GM23338 (cell line): ENCODE measurements at regions not wholly inside any gene's neighbourhood (a gene's known extent, or its start where the extent isn't known, plus 50 kb on each side); places are given as distances from the start of the nearest gene placed in this dataset.

Source experiments
- CREB1 ChIP-seq: fragments of 250-450 bp; sonication (Bioruptor Pico); IDR thresholded peaks from 2 replicates; pipeline ENCODE4 v1.5.0; 2020; ENCODE audit warnings: low read depth, mild to moderate bottlenecking, moderate library complexity
- EZH2 ChIP-seq: fragments of 200-600 bp; sonication (generic); IDR thresholded peaks from one replicate; pipeline ENCODE4 v1.8.0; 2017; ENCODE audit warnings: antibody characterized with exemption, mild to moderate bottlenecking, low read depth; ENCODE audit not compliant: unreplicated experiment
- EZH2phosphoT487 ChIP-seq: fragments of 200-600 bp; sonication (generic); IDR thresholded peaks from one replicate; pipeline ENCODE4 v1.8.1; 2018; ENCODE audit warnings: antibody characterized with exemption; ENCODE audit not compliant: unreplicated experiment
- JUNB ChIP-seq: IDR thresholded peaks from one replicate; pipeline ENCODE4 v1.6.1; 2016; ENCODE audit warnings: antibody characterized with exemption; ENCODE audit not compliant: unreplicated experiment
- NANOG ChIP-seq: IDR thresholded peaks from 2 replicates; pipeline ENCODE4 v1.6.1; 2016; ENCODE audit warnings: antibody characterized with exemption, borderline replicate concordance
- POLR2AphosphoS5 ChIP-seq: IDR thresholded peaks from 2 replicates; pipeline ENCODE4 v1.6.1; 2016; ENCODE audit warnings: antibody characterized with exemption, low read depth
- ZNF114 ChIP-seq: fragments of 250-450 bp; sonication (Bioruptor Pico); IDR thresholded peaks from 2 replicates; pipeline ENCODE4 v1.5.0; 2020; ENCODE audit warnings: mild to moderate bottlenecking, moderate library complexity
- ZNF331 ChIP-seq: fragments of 250-450 bp; sonication (Bioruptor Pico); IDR thresholded peaks from 2 replicates; pipeline ENCODE4 v1.5.0; 2020; ENCODE audit warnings: low read depth, mild to moderate bottlenecking, moderate library complexity
- TF ChIP-seq, protein P1 (sequence below), 2 experiments: fragments of 200-600 bp in 1 of 2; sonication (generic) in 1 of 2; conservative IDR thresholded peaks; 2 replicates each; pipeline versions ENCODE4 v1.5.1 to v1.6.1; 2016 to 2017; ENCODE audit warnings: antibody characterized with exemption in 2 of 2, low read depth in 2 of 2, mild to moderate bottlenecking in 2 of 2, moderate library complexity in 1 of 2
- TF ChIP-seq, protein P2 (sequence below): IDR thresholded peaks from one replicate; pipeline ENCODE4 v1.6.1; 2018; ENCODE audit warnings: antibody characterized with exemption; ENCODE audit not compliant: unreplicated experiment
- TF ChIP-seq, protein P3 (sequence below): IDR thresholded peaks from 2 replicates; pipeline ENCODE4 v1.6.1; 2016; ENCODE audit warnings: antibody characterized with exemption

DNA sequence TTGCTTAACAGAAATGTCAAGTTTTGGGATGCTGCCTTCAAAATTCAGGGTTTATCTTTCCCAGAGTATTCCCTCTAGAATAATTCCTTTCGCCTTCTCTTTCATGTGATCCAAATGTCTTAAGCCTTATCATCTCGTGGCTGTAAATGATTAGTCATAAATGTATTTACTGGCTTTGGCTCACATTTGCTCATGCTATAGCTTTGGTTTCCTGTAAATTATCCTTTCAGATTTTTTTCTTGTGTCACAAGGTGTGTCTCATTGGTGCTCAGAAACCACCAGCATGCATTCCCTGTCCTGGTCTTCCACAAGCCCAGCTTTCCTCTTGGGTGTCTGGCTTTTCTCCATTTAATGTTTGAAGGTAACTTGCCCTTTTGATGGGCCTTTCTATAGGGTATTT, 692.7 kb upstream of the ALCAM start:
- TF ChIP-seq EZH2 (no peak), POLR2AphosphoS5 (no peak), NANOG (no peak), ZNF114 (CRISPR knock-in tag) (no peak), EZH2phosphoT487 (no peak), JUNB (no peak), ZNF331 (no peak), CREB1 (CRISPR knock-in tag) (no peak)
- TF ChIP-seq, protein P1, sequence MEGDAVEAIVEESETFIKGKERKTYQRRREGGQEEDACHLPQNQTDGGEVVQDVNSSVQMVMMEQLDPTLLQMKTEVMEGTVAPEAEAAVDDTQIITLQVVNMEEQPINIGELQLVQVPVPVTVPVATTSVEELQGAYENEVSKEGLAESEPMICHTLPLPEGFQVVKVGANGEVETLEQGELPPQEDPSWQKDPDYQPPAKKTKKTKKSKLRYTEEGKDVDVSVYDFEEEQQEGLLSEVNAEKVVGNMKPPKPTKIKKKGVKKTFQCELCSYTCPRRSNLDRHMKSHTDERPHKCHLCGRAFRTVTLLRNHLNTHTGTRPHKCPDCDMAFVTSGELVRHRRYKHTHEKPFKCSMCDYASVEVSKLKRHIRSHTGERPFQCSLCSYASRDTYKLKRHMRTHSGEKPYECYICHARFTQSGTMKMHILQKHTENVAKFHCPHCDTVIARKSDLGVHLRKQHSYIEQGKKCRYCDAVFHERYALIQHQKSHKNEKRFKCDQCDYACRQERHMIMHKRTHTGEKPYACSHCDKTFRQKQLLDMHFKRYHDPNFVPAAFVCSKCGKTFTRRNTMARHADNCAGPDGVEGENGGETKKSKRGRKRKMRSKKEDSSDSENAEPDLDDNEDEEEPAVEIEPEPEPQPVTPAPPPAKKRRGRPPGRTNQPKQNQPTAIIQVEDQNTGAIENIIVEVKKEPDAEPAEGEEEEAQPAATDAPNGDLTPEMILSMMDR (conservative IDR thresholded peaks at IDR 0.05; ENCODE audit: low read depth in 2 of 2): no peak
- TF ChIP-seq, protein P2, sequence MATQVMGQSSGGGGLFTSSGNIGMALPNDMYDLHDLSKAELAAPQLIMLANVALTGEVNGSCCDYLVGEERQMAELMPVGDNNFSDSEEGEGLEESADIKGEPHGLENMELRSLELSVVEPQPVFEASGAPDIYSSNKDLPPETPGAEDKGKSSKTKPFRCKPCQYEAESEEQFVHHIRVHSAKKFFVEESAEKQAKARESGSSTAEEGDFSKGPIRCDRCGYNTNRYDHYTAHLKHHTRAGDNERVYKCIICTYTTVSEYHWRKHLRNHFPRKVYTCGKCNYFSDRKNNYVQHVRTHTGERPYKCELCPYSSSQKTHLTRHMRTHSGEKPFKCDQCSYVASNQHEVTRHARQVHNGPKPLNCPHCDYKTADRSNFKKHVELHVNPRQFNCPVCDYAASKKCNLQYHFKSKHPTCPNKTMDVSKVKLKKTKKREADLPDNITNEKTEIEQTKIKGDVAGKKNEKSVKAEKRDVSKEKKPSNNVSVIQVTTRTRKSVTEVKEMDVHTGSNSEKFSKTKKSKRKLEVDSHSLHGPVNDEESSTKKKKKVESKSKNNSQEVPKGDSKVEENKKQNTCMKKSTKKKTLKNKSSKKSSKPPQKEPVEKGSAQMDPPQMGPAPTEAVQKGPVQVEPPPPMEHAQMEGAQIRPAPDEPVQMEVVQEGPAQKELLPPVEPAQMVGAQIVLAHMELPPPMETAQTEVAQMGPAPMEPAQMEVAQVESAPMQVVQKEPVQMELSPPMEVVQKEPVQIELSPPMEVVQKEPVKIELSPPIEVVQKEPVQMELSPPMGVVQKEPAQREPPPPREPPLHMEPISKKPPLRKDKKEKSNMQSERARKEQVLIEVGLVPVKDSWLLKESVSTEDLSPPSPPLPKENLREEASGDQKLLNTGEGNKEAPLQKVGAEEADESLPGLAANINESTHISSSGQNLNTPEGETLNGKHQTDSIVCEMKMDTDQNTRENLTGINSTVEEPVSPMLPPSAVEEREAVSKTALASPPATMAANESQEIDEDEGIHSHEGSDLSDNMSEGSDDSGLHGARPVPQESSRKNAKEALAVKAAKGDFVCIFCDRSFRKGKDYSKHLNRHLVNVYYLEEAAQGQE: no peak
- TF ChIP-seq, protein P3, sequence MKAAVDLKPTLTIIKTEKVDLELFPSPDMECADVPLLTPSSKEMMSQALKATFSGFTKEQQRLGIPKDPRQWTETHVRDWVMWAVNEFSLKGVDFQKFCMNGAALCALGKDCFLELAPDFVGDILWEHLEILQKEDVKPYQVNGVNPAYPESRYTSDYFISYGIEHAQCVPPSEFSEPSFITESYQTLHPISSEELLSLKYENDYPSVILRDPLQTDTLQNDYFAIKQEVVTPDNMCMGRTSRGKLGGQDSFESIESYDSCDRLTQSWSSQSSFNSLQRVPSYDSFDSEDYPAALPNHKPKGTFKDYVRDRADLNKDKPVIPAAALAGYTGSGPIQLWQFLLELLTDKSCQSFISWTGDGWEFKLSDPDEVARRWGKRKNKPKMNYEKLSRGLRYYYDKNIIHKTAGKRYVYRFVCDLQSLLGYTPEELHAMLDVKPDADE: no peak
